ENCODE measurements at regions not wholly inside any gene's neighbourhood (a gene's known extent, or its start where the extent isn't known, plus 50 kb on each side); places are given as distances from the start of the nearest gene placed in this dataset.

- H3K9me3 Mint-ChIP-seq (ENCODE audit: unreplicated experiment), result no peaks in the 10 kb centered on the region
- H3K4me3 Mint-ChIP-seq (ENCODE audit: unreplicated experiment), result no peak overlapping the region
- no peak for TF ChIP-seq CTCF (IDR thresholded peaks at IDR 0.05; ENCODE audit: unreplicated experiment)
- no peak overlapping the region for H3K27ac Mint-ChIP-seq (ENCODE audit: unreplicated experiment)
- H3K36me3 Mint-ChIP-seq (ENCODE audit: low read depth, unreplicated experiment), result no peaks in the 10 kb centered on the region
- no peak for DNase-seq (ENCODE audit: low spot score)
- no peaks in the 10 kb centered on the region for H3K4me1 Mint-ChIP-seq (ENCODE audit: unreplicated experiment)
- H3K27me3 Mint-ChIP-seq (ENCODE audit: unreplicated experiment), result no peaks in the 10 kb centered on the region
These were observed 227.0 kb upstream of the SH3BP4 start for GRCh38 chr2:234724850-234725249.

DNA sequence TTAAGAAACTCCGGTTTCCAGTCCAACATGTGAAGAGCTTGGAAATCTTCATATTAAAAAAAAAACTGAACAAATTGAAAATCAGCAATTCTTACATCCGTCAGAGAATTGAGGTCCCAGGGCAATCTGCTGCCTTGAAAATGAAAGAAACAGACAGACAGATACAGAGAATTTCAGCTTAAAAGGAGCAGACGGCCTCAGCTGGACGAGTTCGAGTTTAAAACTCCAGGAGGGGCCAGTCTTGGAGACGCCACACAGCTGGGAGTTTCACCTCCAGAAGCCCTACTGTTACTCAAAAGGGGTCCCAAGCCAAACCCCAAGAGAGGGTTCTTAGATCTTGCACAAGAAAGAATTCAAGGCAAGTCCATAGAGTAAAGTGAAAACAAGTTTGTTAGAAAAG is 226.5 kb upstream of the ARL4C start:
- DNase-seq (ENCODE audit: low spot score), result no peak
- Mint-ChIP-seq H3K9me3 (ENCODE audit: unreplicated experiment) (no peaks in the 10 kb centered on the region), H3K4me1 (ENCODE audit: unreplicated experiment) (no peaks in the 10 kb centered on the region), H3K27me3 (ENCODE audit: unreplicated experiment) (no peaks in the 10 kb centered on the region), H3K36me3 (ENCODE audit: low read depth, unreplicated experiment) (no peaks in the 10 kb centered on the region), H3K27ac (ENCODE audit: unreplicated experiment) (no peak overlapping the region), H3K4me3 (ENCODE audit: unreplicated experiment) (no peak overlapping the region)
- no peak for TF ChIP-seq CTCF (IDR thresholded peaks at IDR 0.05; ENCODE audit: unreplicated experiment)

DNA sequence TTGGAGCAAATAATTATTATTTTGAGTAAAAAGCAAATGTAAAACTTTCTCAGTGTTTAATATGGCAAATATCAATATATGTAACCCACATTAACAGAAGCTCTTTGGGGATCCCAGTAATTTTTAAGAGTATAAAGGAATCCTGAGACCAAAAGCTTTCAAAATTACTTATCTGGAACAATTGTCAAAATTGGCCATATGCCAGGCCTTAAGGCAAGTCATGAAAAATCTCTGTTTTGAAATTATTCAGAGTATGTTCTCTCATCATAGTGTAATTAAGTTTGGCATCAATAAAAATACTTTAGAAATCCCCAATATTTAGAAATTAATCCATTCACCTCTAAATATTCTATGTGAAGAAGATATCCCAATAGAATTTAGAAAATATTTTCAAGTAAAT is 225.3 kb upstream of the ARL4C start:
- no peak overlapping the region for H3K4me3 Mint-ChIP-seq (ENCODE audit: unreplicated experiment)
- no peak for DNase-seq (ENCODE audit: low spot score)
- no peaks in the 10 kb centered on the region for H3K4me1 Mint-ChIP-seq (ENCODE audit: unreplicated experiment)
- no peak for TF ChIP-seq CTCF (IDR thresholded peaks at IDR 0.05; ENCODE audit: unreplicated experiment)
- no peaks in the 10 kb centered on the region for H3K27me3 Mint-ChIP-seq (ENCODE audit: unreplicated experiment)
- H3K36me3 Mint-ChIP-seq (ENCODE audit: low read depth, unreplicated experiment), result no peaks in the 10 kb centered on the region
- no peaks in the 10 kb centered on the region for H3K9me3 Mint-ChIP-seq (ENCODE audit: unreplicated experiment)
- H3K27ac Mint-ChIP-seq (ENCODE audit: unreplicated experiment), result no peak overlapping the region

DNA sequence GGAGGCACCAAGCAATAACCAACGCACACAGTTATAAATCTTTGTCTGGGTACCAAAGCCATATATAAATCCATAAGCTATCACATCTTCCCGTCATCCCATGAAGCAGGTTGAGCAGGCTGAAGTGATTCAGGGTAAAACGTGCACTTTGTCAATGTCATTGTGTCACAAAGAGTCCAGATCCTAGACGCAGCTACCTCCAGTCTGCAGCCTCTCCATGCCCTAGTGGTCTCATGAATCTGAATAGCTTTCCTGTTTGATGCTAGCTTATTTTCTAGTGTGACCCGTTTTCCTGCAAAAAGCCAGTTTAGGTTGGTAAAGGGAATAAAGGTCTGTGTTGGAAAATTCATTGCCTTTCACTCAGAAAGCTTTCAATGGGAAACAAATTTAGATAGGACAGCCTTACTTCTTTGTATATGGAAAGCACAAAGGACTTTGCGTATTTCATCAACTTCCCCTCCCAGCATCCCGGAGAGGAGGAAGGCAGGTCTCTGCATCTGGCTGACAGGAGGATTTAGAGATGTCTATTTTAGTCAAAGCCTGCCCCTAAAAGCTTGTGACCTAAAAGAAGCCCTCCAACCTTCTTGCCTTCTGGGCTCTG is 222.3 kb upstream of the ARL4C start:
- no peak overlapping the region for H3K27ac Mint-ChIP-seq (ENCODE audit: unreplicated experiment)
- DNase-seq (ENCODE audit: low spot score), result no peak
- no peaks in the 10 kb centered on the region for H3K9me3 Mint-ChIP-seq (ENCODE audit: unreplicated experiment)
- H3K4me1 Mint-ChIP-seq (ENCODE audit: unreplicated experiment), result peaks cover 5% of the 10 kb centered on the region
- no peak for TF ChIP-seq CTCF (IDR thresholded peaks at IDR 0.05; ENCODE audit: unreplicated experiment)
- H3K4me3 Mint-ChIP-seq (ENCODE audit: unreplicated experiment), result no peak overlapping the region
- H3K36me3 Mint-ChIP-seq (ENCODE audit: low read depth, unreplicated experiment), result no peaks in the 10 kb centered on the region
- no peaks in the 10 kb centered on the region for H3K27me3 Mint-ChIP-seq (ENCODE audit: unreplicated experiment)

DNA sequence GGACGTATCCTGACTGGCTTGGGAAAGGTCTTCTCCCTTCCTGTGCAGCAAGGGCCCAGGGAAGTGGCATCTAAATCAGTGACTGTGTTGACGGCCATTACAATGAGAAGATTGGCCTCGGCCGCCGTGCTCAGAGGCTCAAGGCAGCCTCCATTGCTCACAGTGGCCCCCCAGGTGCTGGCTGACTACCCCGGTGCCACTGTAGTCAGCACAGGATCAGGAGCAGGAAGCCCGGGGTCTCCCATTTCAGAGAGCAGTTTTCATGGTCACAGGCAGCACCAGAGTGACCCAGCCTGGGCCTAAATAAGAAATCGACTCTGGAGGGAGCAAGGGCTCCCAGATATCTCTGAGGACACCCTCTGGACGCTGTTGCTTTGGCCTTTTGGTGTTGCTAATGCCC is 219.4 kb upstream of the ARL4C start:
- Mint-ChIP-seq H3K4me3 (ENCODE audit: unreplicated experiment) (no peak overlapping the region), H3K27me3 (ENCODE audit: unreplicated experiment) (no peaks in the 10 kb centered on the region), H3K36me3 (ENCODE audit: low read depth, unreplicated experiment) (no peaks in the 10 kb centered on the region), H3K27ac (ENCODE audit: unreplicated experiment) (no peak overlapping the region), H3K9me3 (ENCODE audit: unreplicated experiment) (no peaks in the 10 kb centered on the region), H3K4me1 (ENCODE audit: unreplicated experiment) (peaks cover 5% of the 10 kb centered on the region)
- no peak for DNase-seq (ENCODE audit: low spot score)
- no peak for TF ChIP-seq CTCF (IDR thresholded peaks at IDR 0.05; ENCODE audit: unreplicated experiment)
